HEK293 (cell line): ENCODE measurements at regions not wholly inside any gene's neighbourhood (a gene's known extent, or its start where the extent isn't known, plus 50 kb on each side); places are given as distances from the start of the nearest gene placed in this dataset.

Source experiments
- CTCF ChIP-seq: fragments of 450-650 bp; formaldehyde crosslinking; IDR thresholded peaks from 2 replicates; pipeline ENCODE4 v1.5.1; 2016; ENCODE audit warnings: missing biosample characterization, missing genetic modification characterization
- SP2 ChIP-seq: fragments of 450-650 bp; formaldehyde crosslinking; IDR thresholded peaks from 2 replicates; pipeline ENCODE4 v1.5.1; 2016; ENCODE audit warnings: missing biosample characterization, missing genetic modification characterization
- ZNF112 ChIP-seq: fragments of 450-650 bp; formaldehyde crosslinking; IDR thresholded peaks from 2 replicates; pipeline ENCODE4 v1.5.0; 2017; ENCODE audit warnings: missing biosample characterization, missing genetic modification characterization
- ZNF114 ChIP-seq: fragments of 450-650 bp; formaldehyde crosslinking; IDR thresholded peaks from 2 replicates; pipeline ENCODE4 v1.5.0; 2017; ENCODE audit warnings: missing biosample characterization, missing genetic modification characterization
- ZNF133 ChIP-seq: fragments of 450-650 bp; formaldehyde crosslinking; IDR thresholded peaks from 2 replicates; pipeline ENCODE4 v1.5.1; 2016; ENCODE audit warnings: missing biosample characterization, missing genetic modification characterization
- ZNF138 ChIP-seq: fragments of 450-650 bp; formaldehyde crosslinking; IDR thresholded peaks from 2 replicates; pipeline ENCODE4 v1.5.1; 2016; ENCODE audit warnings: missing biosample characterization, missing genetic modification characterization, borderline replicate concordance
- ZNF24 ChIP-seq: fragments of 450-650 bp; formaldehyde crosslinking; IDR thresholded peaks from 2 replicates; pipeline ENCODE4 v1.5.1; 2016; ENCODE audit warnings: missing biosample characterization, missing genetic modification characterization
- ZNF26 ChIP-seq: fragments of 450-650 bp; formaldehyde crosslinking; IDR thresholded peaks from 2 replicates; pipeline ENCODE4 v1.5.1; 2016; ENCODE audit warnings: missing biosample characterization, missing genetic modification characterization
- ZNF280C ChIP-seq: fragments of 450-650 bp; formaldehyde crosslinking; IDR thresholded peaks from 2 replicates; pipeline ENCODE4 v1.5.1; 2016; ENCODE audit warnings: missing biosample characterization, missing genetic modification characterization
- ZNF366 ChIP-seq: fragments of 450-650 bp; formaldehyde crosslinking; conservative IDR thresholded peaks from 2 replicates; pipeline ENCODE4 v1.5.1; 2016; ENCODE audit warnings: missing biosample characterization, missing genetic modification characterization
- ZNF704 ChIP-seq: fragments of 450-650 bp; formaldehyde crosslinking; IDR thresholded peaks from 2 replicates; pipeline ENCODE4 v1.5.1; 2016; ENCODE audit warnings: missing biosample characterization, missing genetic modification characterization
- ZNF776 ChIP-seq: fragments of 450-650 bp; formaldehyde crosslinking; IDR thresholded peaks from 2 replicates; pipeline ENCODE4 v1.5.0; 2017; ENCODE audit warnings: missing biosample characterization, missing genetic modification characterization, borderline replicate concordance
- ZNF792 ChIP-seq: fragments of 450-650 bp; formaldehyde crosslinking; IDR thresholded peaks from 2 replicates; pipeline ENCODE4 v1.5.1; 2016; ENCODE audit warnings: missing biosample characterization, missing genetic modification characterization
- TF ChIP-seq, protein P1 (sequence below): fragments of 450-650 bp; formaldehyde crosslinking; IDR thresholded peaks from 2 replicates; pipeline ENCODE4 v1.5.1; 2016; ENCODE audit warnings: missing biosample characterization, missing genetic modification characterization, low read depth

- no peak for TF ChIP-seq CTCF
- TF ChIP-seq, protein P1, sequence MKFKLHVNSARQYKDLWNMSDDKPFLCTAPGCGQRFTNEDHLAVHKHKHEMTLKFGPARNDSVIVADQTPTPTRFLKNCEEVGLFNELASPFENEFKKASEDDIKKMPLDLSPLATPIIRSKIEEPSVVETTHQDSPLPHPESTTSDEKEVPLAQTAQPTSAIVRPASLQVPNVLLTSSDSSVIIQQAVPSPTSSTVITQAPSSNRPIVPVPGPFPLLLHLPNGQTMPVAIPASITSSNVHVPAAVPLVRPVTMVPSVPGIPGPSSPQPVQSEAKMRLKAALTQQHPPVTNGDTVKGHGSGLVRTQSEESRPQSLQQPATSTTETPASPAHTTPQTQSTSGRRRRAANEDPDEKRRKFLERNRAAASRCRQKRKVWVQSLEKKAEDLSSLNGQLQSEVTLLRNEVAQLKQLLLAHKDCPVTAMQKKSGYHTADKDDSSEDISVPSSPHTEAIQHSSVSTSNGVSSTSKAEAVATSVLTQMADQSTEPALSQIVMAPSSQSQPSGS (tag by site-specific recombination): no peak
- no peak for TF ChIP-seq ZNF704 (tag by site-specific recombination)
- TF ChIP-seq SP2 (tag by site-specific recombination): no peak
- no peak for TF ChIP-seq ZNF112 (tag by site-specific recombination)
- no peak for TF ChIP-seq ZNF280C (tag by site-specific recombination)
- no peak for TF ChIP-seq ZNF366 (tag by site-specific recombination)
- no peak for TF ChIP-seq ZNF114 (tag by site-specific recombination)
- no peak for TF ChIP-seq ZNF792 (tag by site-specific recombination)
- no peak for TF ChIP-seq ZNF26 (tag by site-specific recombination)
- TF ChIP-seq ZNF133: no peak
- TF ChIP-seq ZNF138: no peak
- TF ChIP-seq ZNF776: no peak
- no peak for TF ChIP-seq ZNF24 (tag by site-specific recombination)
These were observed 132.4 kb downstream of the FAR1 start for GRCh38 chr11:13800901-13801300.
